ENCODE measurements at regions not wholly inside any gene's neighbourhood (a gene's known extent, or its start where the extent isn't known, plus 50 kb on each side); places are given as distances from the start of the nearest gene placed in this dataset.
A peak's percentile ranks its signal among the peaks of the same experiment; 100 is the strongest.

DNA sequence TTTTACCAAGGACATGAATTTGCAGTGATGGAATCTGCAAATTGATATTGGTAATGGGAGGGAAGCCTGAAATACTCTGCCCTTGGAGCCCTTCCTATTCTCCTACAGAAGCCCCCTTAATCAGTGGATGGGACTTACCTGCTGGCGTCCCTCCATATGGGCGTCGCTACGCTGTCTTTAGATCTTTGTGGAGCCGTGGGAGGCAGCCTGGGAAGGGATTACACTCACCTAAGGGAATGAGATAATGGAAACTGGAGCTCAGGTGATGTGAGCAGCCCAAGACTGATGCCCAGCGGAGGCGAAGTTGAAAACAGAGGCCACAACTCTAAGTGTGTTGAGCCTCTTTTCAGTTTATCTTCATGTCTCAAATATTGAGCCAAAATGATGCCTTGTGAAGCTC lies 306.6 kb downstream of the MYCN start:
- 87 to 96% (median 91%) methylated on average over 7 of the region's 7 CpGs for WGBS, 5 donors
- no peak for DNase-seq
- TF ChIP-seq POLR2A (IDR thresholded peaks at IDR 0.05), result no peak
- TF ChIP-seq POLR2AphosphoS5 (IDR thresholded peaks at IDR 0.05), result no peak
- TF ChIP-seq, protein P1, sequence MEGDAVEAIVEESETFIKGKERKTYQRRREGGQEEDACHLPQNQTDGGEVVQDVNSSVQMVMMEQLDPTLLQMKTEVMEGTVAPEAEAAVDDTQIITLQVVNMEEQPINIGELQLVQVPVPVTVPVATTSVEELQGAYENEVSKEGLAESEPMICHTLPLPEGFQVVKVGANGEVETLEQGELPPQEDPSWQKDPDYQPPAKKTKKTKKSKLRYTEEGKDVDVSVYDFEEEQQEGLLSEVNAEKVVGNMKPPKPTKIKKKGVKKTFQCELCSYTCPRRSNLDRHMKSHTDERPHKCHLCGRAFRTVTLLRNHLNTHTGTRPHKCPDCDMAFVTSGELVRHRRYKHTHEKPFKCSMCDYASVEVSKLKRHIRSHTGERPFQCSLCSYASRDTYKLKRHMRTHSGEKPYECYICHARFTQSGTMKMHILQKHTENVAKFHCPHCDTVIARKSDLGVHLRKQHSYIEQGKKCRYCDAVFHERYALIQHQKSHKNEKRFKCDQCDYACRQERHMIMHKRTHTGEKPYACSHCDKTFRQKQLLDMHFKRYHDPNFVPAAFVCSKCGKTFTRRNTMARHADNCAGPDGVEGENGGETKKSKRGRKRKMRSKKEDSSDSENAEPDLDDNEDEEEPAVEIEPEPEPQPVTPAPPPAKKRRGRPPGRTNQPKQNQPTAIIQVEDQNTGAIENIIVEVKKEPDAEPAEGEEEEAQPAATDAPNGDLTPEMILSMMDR (IDR thresholded peaks at IDR 0.05 in 8 of 11, conservative IDR thresholded peaks at IDR 0.05 in 3 of 11), result no peak

DNA sequence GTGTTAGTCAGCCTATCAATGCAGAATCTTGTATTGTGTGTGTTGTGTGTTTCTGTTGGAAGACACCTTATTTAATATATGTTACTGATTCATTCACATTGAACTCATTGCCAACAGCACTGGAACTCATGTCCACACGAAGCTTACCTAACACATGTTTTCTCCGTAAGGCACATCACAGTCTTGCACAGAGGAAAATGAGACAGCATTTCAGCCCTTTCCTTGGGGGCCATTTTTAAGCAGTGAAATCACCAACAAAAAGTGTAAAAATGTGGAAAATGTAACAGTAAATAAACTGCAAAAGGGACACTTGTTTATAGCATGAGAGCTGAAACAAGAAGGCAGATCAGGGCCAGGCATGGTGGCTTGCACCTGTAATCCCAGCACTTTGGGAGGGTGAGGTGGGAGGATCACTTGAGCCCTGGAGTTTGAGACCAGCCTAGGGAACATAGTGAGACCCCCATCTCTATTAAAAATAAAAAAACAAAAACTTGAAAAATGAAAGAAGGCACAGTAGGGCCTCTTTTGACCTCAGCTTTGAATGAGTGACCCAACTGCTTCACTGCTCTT lies 306.0 kb downstream of the MYCN start:
- no peaks in the 10 kb centered on the region for H3K36me3 ChIP-seq
- TF ChIP-seq, protein P1 (IDR thresholded peaks at IDR 0.05 in 8 of 11, conservative IDR thresholded peaks at IDR 0.05 in 3 of 11), result no peak
- TF ChIP-seq POLR2A (IDR thresholded peaks at IDR 0.05), result no peak
- no peak for TF ChIP-seq POLR2AphosphoS5 (IDR thresholded peaks at IDR 0.05)
- 85 to 99% (median 90%) methylated on average over 2 of the region's 2 CpGs for WGBS, 5 donors
- no peak overlapping the region for H3K4me3 ChIP-seq
- no peaks in the 10 kb centered on the region for H3K4me1 ChIP-seq
- no peaks in the 10 kb centered on the region for H3K9me3 ChIP-seq
- DNase-seq, result no peak
- intact Hi-C loops (cut with DNase I; ENCODE audit: low total_unique reads), result no loop called here
- peaks cover 0 to 9% (median 0%) of the 10 kb centered on the region in 7 donors for H3K27me3 ChIP-seq (replicated peaks in 1 of 7)
- no peak overlapping the region for H3K27ac ChIP-seq

More for the DNA sequence above, 306.6 kb downstream of the MYCN start:
- no peaks in the 10 kb centered on the region for H3K4me1 ChIP-seq
- H3K4me3 ChIP-seq, result no peak overlapping the region
- peaks cover 0 to 9% (median 0%) of the 10 kb centered on the region in 7 donors for H3K27me3 ChIP-seq (replicated peaks in 1 of 7)
- H3K36me3 ChIP-seq, result no peaks in the 10 kb centered on the region
- intact Hi-C loops (cut with DNase I; ENCODE audit: low total_unique reads), result no loop called here
- H3K9me3 ChIP-seq, result no peaks in the 10 kb centered on the region
- H3K27ac ChIP-seq, result no peak overlapping the region

DNA sequence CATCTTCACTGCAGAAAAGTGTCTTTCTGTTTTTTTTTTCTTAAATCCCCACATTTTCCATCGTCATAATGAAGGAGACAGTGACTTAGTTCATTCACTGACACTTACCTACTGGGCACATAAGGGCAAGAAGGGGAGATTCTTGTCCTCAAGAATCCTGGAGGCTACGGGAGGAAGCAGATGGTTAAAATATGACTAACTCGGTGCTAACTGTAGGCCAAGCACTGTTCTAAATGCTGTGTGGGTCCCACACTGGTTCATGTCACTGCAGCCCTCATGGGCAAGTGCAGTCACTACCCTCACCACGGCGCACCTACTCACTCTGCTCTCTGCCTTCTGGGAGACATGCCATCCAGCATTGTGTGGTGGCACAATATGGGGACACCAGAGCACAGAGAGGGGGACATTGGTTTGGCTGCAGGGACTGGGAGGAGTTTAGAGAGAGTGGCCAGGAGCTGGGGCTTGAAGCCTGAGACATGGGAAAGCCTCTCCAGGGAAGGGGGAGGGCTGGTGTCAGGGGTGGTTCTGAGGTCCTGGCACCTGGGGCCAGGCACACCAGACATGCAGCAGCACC lies 305.2 kb downstream of the MYCN start:
- no peak for DNase-seq
- no peaks in the 10 kb centered on the region for H3K36me3 ChIP-seq
- no peak overlapping the region for H3K4me3 ChIP-seq
- intact Hi-C loops (cut with DNase I; ENCODE audit: low total_unique reads), result no loop called here
- peaks cover 0 to 9% (median 0%) of the 10 kb centered on the region in 7 donors for H3K27me3 ChIP-seq (replicated peaks in 1 of 7)
- no peaks in the 10 kb centered on the region for H3K9me3 ChIP-seq
- WGBS, 5 donors, result 77 to 91% (median 85%) methylated on average over 5 of the region's 5 CpGs
- no peaks in the 10 kb centered on the region for H3K4me1 ChIP-seq
- no peak overlapping the region for H3K27ac ChIP-seq
- TF ChIP-seq POLR2AphosphoS5 (IDR thresholded peaks at IDR 0.05) (no peak), POLR2A (IDR thresholded peaks at IDR 0.05) (no peak)
- TF ChIP-seq, protein P1 (IDR thresholded peaks at IDR 0.05 in 8 of 11, conservative IDR thresholded peaks at IDR 0.05 in 3 of 11), result no peak

DNA sequence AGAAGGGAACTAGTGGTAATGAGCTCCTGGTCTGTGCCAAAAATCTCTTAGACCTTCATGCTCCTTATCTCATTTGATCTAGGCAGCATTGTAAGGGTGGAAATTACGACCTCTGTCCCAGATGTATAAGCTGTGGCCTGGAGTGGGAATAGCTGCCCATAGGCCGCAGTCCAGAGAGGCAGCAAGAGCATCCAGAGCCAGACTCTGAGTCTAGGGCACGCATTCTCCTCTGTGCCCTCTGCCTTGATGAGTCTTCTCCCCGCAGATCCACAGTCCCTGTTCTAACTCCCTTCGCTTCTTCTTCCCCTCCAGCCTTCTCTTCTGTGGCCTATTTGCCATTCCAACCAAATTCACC lies 304.6 kb downstream of the MYCN start:
- H3K27me3 ChIP-seq (replicated peaks in 1 of 7), result peaks cover 0 to 8% (median 0%) of the 10 kb centered on the region in 7 donors
- DNase-seq, result peak; percentile 28
- intact Hi-C loops (cut with DNase I; ENCODE audit: low total_unique reads), result no loop called here
- H3K4me1 ChIP-seq, result no peaks in the 10 kb centered on the region
- no peak for TF ChIP-seq POLR2AphosphoS5 (IDR thresholded peaks at IDR 0.05)
- H3K4me3 ChIP-seq, result no peak overlapping the region
- no peak overlapping the region for H3K27ac ChIP-seq
- no peaks in the 10 kb centered on the region for H3K36me3 ChIP-seq
- WGBS, 5 donors, result 86 to 90% (median 87%) methylated on average over 5 of the region's 5 CpGs
- H3K9me3 ChIP-seq, result no peaks in the 10 kb centered on the region
